ENCODE measurements at regions not wholly inside any gene's neighbourhood (a gene's known extent, or its start where the extent isn't known, plus 50 kb on each side); places are given as distances from the start of the nearest gene placed in this dataset.

DNA sequence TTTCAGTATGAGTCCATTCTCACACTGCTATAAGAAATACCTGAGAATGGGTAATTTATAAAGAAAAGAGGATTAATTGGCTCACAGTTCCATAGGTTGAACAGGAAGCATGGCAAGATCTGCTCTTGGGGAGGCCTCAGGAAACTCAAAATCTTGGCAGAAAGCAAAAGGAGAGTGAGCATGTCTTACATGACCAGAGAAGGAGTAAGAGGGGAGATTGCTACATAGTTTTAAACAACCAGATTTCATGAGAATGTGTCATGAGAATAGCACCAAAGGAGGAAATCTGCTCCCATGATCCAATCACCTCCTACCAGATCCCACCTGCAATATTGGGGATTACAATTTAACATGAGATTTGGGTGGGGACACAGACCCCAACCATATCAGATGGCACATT lies 672.4 kb downstream of the HTR1B start:
- TF ChIP-seq, protein P1, sequence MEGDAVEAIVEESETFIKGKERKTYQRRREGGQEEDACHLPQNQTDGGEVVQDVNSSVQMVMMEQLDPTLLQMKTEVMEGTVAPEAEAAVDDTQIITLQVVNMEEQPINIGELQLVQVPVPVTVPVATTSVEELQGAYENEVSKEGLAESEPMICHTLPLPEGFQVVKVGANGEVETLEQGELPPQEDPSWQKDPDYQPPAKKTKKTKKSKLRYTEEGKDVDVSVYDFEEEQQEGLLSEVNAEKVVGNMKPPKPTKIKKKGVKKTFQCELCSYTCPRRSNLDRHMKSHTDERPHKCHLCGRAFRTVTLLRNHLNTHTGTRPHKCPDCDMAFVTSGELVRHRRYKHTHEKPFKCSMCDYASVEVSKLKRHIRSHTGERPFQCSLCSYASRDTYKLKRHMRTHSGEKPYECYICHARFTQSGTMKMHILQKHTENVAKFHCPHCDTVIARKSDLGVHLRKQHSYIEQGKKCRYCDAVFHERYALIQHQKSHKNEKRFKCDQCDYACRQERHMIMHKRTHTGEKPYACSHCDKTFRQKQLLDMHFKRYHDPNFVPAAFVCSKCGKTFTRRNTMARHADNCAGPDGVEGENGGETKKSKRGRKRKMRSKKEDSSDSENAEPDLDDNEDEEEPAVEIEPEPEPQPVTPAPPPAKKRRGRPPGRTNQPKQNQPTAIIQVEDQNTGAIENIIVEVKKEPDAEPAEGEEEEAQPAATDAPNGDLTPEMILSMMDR (IDR thresholded peaks at IDR 0.05), result no peak
- no peak for TF ChIP-seq POLR2A (IDR thresholded peaks at IDR 0.05)

Measured in Peyer's patch (tissue), 4 donors.